G401.6 (cell line): ENCODE measurements at regions not wholly inside any gene's neighbourhood (a gene's known extent, or its start where the extent isn't known, plus 50 kb on each side); places are given as distances from the start of the nearest gene placed in this dataset.

Experiments used
- FAIRE-seq: peaks from 2 replicates; lab custom pipeline; 2012; peaks lifted over from hg19 to GRCh38; lab: Jason Lieb, UNC

DNA sequence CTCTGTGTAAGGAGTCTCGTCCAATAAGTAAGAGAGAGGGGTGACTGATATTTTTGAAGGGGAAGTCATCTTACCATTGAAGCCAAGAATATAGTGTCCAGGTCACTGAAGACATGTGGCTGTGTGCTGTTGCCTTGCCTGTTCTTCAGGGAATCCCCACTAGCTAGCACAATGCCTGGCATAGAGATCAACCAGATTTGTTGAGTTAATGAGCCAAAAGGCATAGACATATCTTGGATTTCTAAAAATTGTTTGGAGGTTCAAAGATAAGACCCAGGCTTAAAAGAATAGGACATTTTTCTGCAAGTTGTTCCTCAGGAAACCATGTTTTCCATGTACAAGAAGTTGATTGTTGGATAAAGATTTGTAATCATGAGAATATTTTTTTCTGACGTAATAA, 119.3 kb upstream of the DKK2 start:
- no peak for FAIRE-seq

GRCh38 chr4:107153956-107154355, 117.8 kb upstream of the DKK2 start:
- no peak for FAIRE-seq

DNA sequence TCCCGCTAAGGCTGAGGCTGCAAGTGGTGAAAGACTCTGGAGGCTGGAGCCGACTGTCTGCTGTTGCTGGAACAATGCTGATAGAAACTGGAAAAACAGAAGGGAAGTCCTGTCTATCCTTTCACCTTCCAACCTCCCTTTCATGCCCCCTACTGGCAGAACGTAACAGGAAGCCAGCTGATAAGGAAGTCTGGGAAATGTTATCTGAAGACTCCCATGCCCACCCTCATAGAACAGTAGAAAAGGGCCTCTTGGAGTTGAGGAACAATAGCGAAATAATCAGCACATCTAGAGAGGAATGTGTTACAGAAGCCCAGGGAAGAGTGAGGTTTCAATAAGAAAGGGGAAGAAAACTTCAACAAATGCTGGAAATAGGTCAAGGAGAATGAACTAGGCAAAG, 117.1 kb upstream of the DKK2 start:
- FAIRE-seq = no peak

GRCh38 chr4:107151173-107151572, 115.1 kb upstream of the DKK2 start:
- no peak for FAIRE-seq

DNA sequence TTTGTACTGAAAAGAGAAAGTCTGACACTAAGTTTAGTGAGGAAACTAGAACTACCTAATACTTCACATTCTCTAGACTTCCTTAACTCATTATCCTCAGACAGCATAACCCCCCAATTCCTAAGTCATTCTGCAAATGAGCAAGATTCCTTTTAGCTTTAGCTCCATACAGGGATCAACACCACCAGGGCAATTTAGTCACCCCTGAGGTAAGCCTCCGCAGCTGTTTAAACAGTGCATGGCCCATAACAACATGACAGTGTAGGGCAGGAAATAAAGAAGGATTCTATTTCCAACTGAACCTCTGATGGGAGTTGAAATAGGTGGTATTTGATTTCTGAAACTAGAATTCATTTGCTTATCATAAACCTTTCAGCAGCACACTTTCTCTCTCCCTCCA, 112.8 kb upstream of the DKK2 start:
- FAIRE-seq = no peak

DNA sequence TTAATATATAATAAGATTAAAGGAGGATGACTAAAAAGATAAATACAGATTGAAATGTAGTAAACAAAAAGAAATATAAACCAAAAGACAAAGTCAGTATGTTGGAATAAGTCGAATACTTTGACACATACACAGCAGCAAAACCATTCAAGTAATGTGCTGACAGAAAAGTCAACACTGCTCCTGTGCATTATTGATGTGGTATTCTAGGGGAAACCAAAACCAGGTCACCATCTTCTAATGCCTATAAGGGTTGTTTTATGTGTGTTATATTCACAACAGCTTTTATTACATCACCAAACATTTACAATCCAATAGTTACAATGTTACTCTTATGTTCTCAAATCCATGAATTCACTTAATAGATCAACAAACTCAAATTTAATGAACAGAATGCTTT, 111.8 kb upstream of the DKK2 start:
- no peak for FAIRE-seq

DNA sequence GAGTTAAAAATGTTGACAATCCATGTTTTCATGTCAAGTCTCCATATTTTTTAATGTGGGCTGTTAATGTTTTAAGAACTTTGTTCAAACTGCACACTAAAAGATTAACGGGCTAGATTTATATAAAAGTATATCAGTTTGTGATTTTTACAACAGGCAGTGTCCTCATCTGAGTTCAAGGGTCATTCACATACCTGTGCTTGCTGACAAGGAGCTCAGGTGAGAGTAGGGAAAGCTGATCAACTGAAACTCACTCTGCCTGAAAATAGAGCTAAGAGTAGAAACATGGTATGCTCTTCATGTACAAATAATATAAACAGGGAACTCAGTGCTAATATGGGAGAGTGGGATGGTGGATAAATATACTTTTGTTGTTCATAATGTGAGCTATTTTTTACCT, 102.3 kb upstream of the DKK2 start:
- FAIRE-seq = no peak

GRCh38 chr4:107133965-107134653, 98.0 kb upstream of the DKK2 start:
- FAIRE-seq = no peak

DNA sequence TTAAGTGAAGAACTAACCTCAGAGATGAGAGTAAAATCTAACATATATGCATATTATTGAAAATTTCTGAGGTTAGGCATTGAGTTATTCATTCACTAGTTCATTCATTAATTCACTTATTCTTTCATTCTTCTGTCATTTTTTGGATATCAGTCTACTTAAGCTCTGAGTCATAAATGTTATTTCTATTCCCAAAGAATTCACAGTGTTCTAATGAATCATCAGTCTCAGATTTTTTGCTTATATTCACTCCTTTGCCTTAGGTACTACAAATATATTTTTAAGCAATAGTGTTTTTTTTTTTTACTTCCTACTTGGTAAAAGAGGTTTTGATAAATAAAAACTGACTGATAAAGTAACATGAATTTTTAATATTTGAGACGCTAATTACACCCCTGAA, 95.2 kb upstream of the DKK2 start:
- no peak for FAIRE-seq

DNA sequence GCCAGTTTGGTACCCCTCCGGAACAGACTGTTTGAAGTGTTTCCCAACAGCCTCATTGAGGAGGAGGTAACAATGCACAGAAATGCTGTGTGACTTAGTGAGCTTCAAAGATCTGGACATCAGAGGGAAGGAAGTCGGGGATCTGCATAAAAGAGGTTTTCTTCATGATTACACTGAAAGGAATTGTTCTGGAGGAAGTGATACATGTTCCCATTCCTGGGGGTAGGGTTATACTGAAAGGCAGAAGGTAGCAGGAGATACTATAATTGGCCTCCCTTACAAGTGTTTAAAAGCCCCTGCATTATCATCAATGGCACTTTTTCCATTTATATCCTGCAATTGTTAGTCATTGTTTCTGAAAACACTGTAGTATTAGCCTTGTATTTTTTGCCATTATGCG, 94.0 kb upstream of the DKK2 start:
- FAIRE-seq = no peak

- no peak for FAIRE-seq
These were observed 93.5 kb upstream of the DKK2 start for GRCh38 chr4:107129611-107130010.

DNA sequence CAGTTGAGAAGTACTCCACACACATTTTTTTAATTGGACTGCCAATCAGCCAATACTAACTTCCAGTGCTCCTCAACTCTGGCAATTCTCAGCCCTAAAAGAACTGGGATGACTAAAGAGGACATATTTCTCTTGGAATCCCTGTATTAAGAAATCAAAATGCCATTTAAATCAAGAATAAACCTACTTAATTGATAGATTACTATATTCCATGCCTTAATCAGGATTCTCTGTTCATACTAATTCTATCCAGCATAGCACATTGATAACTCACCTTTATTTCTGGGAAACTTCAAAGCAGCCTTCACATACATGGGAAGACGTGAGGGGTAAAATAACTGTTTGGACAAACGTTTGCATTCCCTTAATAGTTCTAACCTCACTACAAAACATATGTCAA, 93.0 kb upstream of the DKK2 start:
- no peak for FAIRE-seq

DNA sequence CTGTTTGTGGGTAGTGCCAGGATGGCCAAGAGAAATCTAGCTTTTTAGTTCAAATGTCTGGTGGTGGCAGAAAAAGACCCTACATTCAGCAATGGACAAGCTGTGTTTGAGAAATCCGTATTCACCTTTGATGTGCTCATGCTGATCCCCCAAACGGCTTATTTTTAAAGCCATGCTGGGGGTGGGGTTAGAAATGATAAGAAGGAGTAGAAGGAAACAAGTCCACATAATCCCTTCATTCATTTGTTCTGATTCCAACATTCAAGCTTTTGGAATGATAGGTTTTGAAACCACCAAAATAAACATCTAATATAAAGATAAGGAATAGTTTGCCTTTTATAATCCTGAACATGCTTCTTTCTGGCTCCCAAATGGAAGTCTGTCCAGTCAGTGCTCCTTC, 92.0 kb upstream of the DKK2 start:
- FAIRE-seq = no peak

- FAIRE-seq = no peak
These were observed 89.4 kb upstream of the DKK2 start for GRCh38 chr4:107125496-107125895.

- FAIRE-seq = no peak
These were observed 86.6 kb upstream of the DKK2 start for GRCh38 chr4:107122736-107123135.

- FAIRE-seq = no peak
These were observed 84.5 kb upstream of the DKK2 start for GRCh38 chr4:107120661-107121060.

DNA sequence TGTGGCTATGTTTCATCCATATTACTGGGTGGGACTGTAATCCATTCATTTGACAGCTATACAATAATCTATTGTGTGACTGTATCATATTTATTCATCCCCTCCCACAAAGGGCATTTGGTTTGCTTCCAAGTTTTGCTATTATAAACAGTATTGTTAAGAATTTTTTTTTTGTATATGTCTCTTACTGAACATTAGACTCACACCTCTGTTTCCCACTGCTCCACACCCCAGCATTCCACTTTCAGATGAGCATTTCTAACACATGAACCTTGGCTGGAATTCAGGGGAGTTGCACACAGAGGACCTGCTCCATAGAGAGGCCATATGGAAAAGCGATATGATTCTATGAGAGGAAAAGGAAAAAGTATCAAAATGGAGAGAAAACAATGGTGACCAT, 81.6 kb upstream of the DKK2 start:
- FAIRE-seq = no peak

DNA sequence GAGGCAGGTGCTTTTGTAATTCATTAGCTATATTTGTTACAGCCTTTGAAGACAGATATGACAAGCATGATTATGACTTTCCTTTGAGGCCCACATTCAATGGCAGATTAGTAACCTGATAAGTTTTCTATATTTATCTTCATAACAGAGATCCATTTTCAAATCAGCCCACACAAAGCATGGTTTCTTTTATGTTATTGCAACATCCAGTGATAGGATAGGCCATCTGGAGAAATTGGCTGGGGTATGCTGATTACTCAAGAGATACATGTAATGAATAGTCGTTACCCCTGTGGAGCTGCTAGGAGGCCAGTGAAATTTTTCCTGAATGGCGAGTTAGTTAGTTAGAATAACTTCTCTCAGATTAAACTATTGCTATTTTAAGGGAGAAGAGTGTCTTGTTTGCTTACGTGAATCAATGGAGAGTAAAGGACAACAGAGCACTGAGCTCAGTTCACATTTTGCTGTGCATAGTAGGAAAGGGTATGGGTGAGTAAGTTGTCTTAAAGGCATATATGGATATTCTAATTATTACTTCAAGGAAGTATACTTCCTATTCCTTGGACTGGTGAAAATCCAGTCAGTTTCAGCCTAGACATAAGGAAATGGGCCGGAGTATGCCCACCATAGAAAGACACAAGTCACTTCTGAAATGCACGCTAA, 79.2 kb upstream of the DKK2 start:
- no peak for FAIRE-seq

GRCh38 chr4:107114059-107114458, 77.9 kb upstream of the DKK2 start:
- FAIRE-seq = no peak

DNA sequence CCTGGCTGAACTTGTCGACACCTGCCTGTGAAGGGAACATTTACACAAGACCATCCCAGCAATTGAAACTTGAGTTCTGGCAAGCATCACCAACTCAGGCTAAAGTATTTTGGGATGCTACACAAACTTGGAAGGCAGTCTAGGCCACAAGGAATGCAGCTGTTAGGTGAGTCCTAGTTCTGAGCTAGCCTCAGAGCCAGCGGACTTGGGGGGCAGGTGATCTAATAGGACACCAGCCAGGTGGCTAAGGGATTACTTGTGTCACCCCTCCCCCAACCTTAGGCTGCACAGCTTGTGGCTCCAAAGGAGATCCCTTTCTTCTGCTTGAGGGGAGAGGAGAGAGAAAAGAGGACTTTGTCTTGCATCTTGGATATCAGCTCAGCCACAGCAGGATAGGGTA, 62.3 kb upstream of the DKK2 start:
- FAIRE-seq = no peak

DNA sequence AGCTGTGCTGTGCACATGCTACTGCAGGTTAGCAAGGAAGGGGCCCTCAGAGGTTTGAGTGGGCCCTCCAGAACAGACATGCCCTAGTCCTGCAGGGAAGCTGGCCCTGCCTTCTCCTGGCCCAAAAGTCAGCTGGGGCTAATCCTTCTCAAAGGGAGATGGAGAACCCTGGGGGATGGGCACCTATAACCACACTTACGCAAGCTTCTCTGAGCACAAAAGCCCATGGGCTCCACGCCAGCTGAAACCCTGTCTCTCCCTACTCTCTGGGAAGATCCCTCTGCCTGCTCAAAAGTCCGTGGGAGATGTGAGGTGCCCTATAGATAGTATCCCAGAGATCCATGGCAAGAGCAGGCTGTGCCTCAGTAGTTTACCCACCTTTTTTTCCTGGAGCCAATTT, 58.9 kb upstream of the DKK2 start:
- no peak for FAIRE-seq

- FAIRE-seq = no peak
These were observed 58.2 kb upstream of the DKK2 start for GRCh38 chr4:107094332-107094731.
